ENCODE measurements at regions not wholly inside any gene's neighbourhood (a gene's known extent, or its start where the extent isn't known, plus 50 kb on each side); places are given as distances from the start of the nearest gene placed in this dataset.

DNA sequence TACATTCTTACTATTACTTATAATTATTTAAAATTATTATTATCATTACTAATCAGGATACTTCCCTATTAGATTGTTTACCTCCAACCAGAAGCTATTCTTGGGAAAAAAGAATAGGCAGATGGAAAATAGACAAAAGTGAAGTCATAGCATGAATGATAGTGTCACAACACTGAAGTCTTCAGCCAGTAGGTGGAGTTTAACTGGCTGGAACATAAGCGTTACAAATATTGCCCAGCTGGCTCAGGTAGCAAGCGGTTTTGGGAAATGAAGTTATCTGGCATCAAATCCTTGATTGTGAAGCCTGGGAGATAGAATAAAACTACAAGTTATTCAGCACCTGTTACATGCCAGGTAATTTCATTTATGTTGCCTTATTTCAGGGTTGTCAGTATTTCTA is 762.9 kb downstream of the C12orf50 start:
- TF ChIP-seq, protein P1, sequence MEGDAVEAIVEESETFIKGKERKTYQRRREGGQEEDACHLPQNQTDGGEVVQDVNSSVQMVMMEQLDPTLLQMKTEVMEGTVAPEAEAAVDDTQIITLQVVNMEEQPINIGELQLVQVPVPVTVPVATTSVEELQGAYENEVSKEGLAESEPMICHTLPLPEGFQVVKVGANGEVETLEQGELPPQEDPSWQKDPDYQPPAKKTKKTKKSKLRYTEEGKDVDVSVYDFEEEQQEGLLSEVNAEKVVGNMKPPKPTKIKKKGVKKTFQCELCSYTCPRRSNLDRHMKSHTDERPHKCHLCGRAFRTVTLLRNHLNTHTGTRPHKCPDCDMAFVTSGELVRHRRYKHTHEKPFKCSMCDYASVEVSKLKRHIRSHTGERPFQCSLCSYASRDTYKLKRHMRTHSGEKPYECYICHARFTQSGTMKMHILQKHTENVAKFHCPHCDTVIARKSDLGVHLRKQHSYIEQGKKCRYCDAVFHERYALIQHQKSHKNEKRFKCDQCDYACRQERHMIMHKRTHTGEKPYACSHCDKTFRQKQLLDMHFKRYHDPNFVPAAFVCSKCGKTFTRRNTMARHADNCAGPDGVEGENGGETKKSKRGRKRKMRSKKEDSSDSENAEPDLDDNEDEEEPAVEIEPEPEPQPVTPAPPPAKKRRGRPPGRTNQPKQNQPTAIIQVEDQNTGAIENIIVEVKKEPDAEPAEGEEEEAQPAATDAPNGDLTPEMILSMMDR (IDR thresholded peaks at IDR 0.05): no peak
- no peak for TF ChIP-seq POLR2A (IDR thresholded peaks at IDR 0.05)

Data from upper lobe of left lung (tissue), 4 donors.